ENCODE measurements at regions not wholly inside any gene's neighbourhood (a gene's known extent, or its start where the extent isn't known, plus 50 kb on each side); places are given as distances from the start of the nearest gene placed in this dataset.

DNA sequence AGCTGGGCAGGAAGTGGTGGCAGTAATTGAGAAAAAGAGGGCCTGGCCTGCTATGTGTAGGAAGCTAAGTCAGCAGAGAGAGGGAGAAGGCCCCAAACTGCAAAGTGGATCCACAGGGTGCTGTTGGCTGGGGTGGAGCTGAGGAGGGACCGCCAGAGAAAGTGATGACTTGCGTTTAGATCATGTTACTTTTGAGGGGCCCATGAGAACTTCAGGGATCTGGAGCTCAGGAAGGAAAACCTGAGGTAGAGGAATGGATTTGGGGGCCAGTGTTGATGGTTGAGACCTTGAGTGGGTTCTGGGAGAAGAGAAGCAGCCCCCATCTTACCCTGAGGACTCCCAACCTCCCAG is 155.5 kb downstream of the MRPL14 start:
- H3K4me3 ChIP-seq: no peak overlapping the region
- H3K36me3 ChIP-seq: no peaks in the 10 kb centered on the region
- no peaks in the 10 kb centered on the region for H3K9me3 ChIP-seq
- no peak overlapping the region for H3K27ac ChIP-seq
- peaks cover 0 to 15% (median 0%) of the 10 kb centered on the region in 4 donors for H3K4me1 ChIP-seq
- DNase-seq: no peak
- no peaks in the 10 kb centered on the region for H3K27me3 ChIP-seq
- no peak for TF ChIP-seq POLR2A (IDR thresholded peaks at IDR 0.05)
- no peak for TF ChIP-seq CTCF (IDR thresholded peaks at IDR 0.05)

DNA sequence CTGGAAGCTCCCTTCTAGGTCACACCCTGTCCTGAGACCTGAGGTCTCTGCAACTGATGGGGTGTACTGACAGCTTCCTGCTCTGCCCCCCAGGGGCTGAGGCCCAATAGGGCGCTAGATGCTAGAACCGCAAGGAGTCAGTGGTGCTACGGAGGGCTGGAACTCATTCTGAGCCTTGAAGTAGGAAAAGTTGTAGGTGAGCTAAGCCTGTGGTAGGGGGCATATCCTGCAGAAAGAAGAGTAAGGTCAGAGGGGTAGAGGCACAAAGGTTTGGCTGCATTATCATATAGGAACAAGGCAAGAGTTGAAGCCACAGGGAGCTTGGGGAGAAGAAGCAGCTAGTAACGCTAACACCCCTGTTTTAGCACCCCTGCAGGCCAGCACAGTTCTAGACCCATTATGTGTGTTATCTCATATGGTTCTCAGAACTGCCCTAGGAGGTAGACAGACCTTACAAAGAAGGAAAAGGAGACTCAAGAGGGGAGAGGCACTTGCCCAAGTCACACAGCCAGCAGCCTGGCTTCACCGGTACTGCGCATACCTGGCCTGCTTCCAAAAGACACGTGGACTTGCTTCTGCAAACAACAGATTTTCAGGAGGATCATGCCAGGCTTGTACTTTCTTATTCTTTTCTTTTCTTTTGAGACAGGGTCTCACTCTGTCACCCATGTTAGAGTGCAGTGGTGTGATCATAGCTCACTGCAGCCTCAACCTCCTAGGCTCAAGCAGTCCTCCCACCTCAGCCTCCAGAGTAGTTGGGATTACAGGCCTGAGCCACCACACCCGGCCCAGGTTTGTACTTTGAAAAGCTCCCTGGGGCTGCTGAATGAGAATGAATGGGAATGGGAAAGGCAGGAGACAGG is 156.1 kb downstream of the MRPL14 start:
- TF ChIP-seq POLR2A (IDR thresholded peaks at IDR 0.05) (no peak), CTCF (IDR thresholded peaks at IDR 0.05) (no peak)
- peaks cover 0 to 15% (median 0%) of the 10 kb centered on the region in 4 donors for H3K4me1 ChIP-seq
- no peaks in the 10 kb centered on the region for H3K27me3 ChIP-seq
- no peak overlapping the region for H3K27ac ChIP-seq
- no peak overlapping the region for H3K4me3 ChIP-seq
- peak in 1 of 3 donors; percentile 50 for DNase-seq
- H3K36me3 ChIP-seq: no peaks in the 10 kb centered on the region
- no peaks in the 10 kb centered on the region for H3K9me3 ChIP-seq

DNA sequence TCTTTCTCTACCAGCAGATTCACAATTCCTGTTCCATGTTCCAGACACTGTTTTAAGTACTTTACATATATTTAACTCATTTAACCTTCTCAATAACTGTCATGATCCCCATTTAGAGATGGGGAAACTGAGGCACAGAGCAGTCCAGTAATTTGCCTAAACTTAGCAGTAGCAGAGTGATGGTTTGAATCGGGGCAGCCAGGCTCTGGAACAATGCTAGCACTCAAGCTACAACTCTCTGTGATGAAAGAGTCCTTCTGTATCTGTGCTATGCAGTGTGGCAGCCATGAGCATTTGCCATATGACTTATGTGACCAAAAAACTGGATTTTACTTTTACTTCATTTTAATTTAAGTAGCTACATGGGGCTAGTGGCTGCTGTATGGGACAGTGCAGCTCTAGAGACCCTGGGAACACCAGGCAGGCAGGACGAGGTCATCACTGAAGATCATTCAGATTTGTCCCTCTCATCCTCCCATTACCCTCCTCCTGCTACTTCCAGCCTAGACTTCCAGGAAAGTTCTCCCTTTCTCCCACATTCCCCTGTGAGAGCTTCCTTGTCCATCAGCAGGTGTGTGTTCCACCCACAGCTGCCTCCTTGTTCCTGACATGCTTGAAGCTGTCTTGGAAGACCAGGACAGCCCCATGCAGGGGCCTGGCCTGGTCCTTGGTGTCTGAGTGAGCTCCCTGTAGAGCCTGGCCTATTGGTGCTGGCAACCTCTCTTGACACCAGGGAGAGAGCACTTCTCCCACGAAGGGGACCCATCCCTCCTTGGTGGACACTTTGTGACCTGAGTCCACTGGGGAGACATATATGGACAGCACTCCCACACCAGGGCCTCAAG is 157.0 kb downstream of the MRPL14 start:
- Histone ChIP-seq H3K4me3 (no peak overlapping the region), H3K27me3 (no peaks in the 10 kb centered on the region), H3K36me3 (no peaks in the 10 kb centered on the region), H3K4me1 (peaks cover 0 to 15% (median 0%) of the 10 kb centered on the region in 4 donors), H3K9me3 (no peaks in the 10 kb centered on the region), H3K27ac (no peak overlapping the region)
- TF ChIP-seq POLR2A (IDR thresholded peaks at IDR 0.05): no peak
- TF ChIP-seq CTCF (IDR thresholded peaks at IDR 0.05): no peak
- no peak for DNase-seq

DNA sequence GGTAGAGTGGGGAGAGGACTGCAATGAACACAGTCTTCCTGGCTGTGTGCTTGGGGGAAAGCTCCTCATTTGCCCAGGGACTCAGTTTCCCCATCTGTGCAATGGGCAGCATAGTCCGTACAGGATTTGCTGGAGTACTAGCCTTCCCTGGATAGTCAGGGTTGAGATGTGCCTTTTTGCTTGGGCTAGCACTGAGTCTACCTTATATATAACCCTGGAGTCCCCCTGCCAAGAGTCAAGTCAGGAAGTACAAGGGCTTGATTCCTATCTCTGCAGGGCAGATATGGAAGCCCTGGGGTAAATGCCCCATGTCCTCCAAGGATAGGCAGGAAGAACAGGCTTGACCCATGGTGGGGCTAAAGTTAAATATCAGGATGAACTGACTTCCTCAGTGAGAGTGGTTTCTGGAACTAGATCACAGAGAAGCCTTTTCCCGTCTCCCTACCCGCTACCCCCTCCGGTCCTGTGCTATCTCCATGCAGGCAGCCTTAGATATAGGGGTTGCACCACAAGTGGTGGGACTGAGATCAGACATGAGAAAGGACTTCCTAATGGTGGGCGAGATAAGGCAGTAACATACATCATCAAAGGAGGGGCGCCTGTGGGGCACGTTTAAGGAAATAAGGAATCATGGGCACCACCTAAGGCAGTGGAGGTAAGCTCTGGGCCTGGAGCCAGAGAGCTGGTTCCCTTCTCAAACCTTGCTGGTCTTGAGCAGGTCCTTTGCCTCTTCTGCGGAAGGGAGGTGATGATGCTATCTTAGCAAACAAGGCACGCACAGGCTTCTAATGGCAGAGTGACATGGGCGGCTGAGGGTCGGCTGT is 157.9 kb downstream of the MRPL14 start:
- no peaks in the 10 kb centered on the region for H3K9me3 ChIP-seq
- no peak overlapping the region for H3K4me3 ChIP-seq
- H3K27ac ChIP-seq: no peak overlapping the region
- TF ChIP-seq CTCF (IDR thresholded peaks at IDR 0.05) (no peak), POLR2A (IDR thresholded peaks at IDR 0.05) (no peak)
- peaks cover 0 to 15% (median 0%) of the 10 kb centered on the region in 4 donors for H3K4me1 ChIP-seq
- no peaks in the 10 kb centered on the region for H3K27me3 ChIP-seq
- peak in 1 of 3 donors; percentile 26 for DNase-seq
- H3K36me3 ChIP-seq: no peaks in the 10 kb centered on the region
